Muscle layer of duodenum (tissue), 2 donors: ENCODE measurements at regions not wholly inside any gene's neighbourhood (a gene's known extent, or its start where the extent isn't known, plus 50 kb on each side); places are given as distances from the start of the nearest gene placed in this dataset.
"Not testable (repeated sequence)": the region's sequence is repeated elsewhere in the genome, so short reads cannot be mapped to it uniquely, and the experiment has no call there.

Experiments used
- H3K27ac ChIP-seq: one replicate; pipeline ENCODE4 v1.7.0; 2013; ENCODE audit warnings: mild to moderate bottlenecking, low read length
- H3K27me3 ChIP-seq: one replicate; pipeline ENCODE4 v1.7.0; 2013; ENCODE audit warnings: low read depth, mild to moderate bottlenecking, control low read depth, low read length
- H3K36me3 ChIP-seq, 2 donors: one replicate each; pipeline ENCODE4 v1.7.0; 2013; ENCODE audit warnings: low read length in 2 of 2, control low read depth in 1 of 2, mild to moderate bottlenecking in 1 of 2; ENCODE audit not compliant: insufficient read depth in 2 of 2, control insufficient read depth in 1 of 2
- H3K4me1 ChIP-seq, 2 donors: one replicate each; pipeline ENCODE4 v1.7.0; 2013; ENCODE audit warnings: low read length in 2 of 2, mild to moderate bottlenecking in 2 of 2, control low read depth in 1 of 2, moderate library complexity in 1 of 2; ENCODE audit not compliant: insufficient read depth in 2 of 2, control insufficient read depth in 1 of 2
- H3K4me3 ChIP-seq, 2 donors: one replicate each; pipeline ENCODE4 v1.7.0; 2013; ENCODE audit warnings: low read length in 2 of 2, low read depth in 1 of 2, mild to moderate bottlenecking in 1 of 2
- H3K9me3 ChIP-seq, 2 donors: one replicate each; pipeline ENCODE4 v1.7.0; 2013; ENCODE audit warnings: low read length in 2 of 2, control low read depth in 1 of 2, mild to moderate bottlenecking in 1 of 2; ENCODE audit not compliant: control insufficient read depth in 1 of 2
- donor health status: healthy.

- Histone ChIP-seq H3K4me3 (no peak overlapping the region), H3K27ac (no peak overlapping the region), H3K9me3 (no peaks in the 10 kb centered on the region), H3K27me3 (no peaks in the 10 kb centered on the region), H3K4me1 (no peaks in the 10 kb centered on the region), H3K36me3 (no peaks in the 10 kb centered on the region)
Measured at GRCh38 chr10:33086100-33086499, 128.1 kb upstream of the ITGB1 start.

- Histone ChIP-seq H3K36me3 (no peaks in the 10 kb centered on the region), H3K27ac (no peak overlapping the region), H3K4me1 (no peaks in the 10 kb centered on the region), H3K27me3 (no peaks in the 10 kb centered on the region), H3K4me3 (no peak overlapping the region), H3K9me3 (no peaks in the 10 kb centered on the region)
Measured at GRCh38 chr10:33085313-33085833, 127.3 kb upstream of the ITGB1 start.

- H3K36me3 ChIP-seq = no peaks in the 10 kb centered on the region
- H3K27ac ChIP-seq = no peak overlapping the region
- H3K27me3 ChIP-seq = no peaks in the 10 kb centered on the region
- no peaks in the 10 kb centered on the region for H3K4me1 ChIP-seq
- no peaks in the 10 kb centered on the region for H3K9me3 ChIP-seq
- no peak overlapping the region for H3K4me3 ChIP-seq
Measured at GRCh38 chr10:33084453-33084852, 126.4 kb upstream of the ITGB1 start.

GRCh38 chr10:33082373-33082895 is 124.4 kb upstream of the ITGB1 start:
- Histone ChIP-seq H3K36me3 (no peaks in the 10 kb centered on the region), H3K9me3 (no peaks in the 10 kb centered on the region), H3K27me3 (no peaks in the 10 kb centered on the region), H3K27ac (no peak overlapping the region), H3K4me1 (no peaks in the 10 kb centered on the region), H3K4me3 (no peak overlapping the region)

GRCh38 chr10:33080467-33080866 is 122.4 kb upstream of the ITGB1 start:
- not testable (repeated sequence) for H3K27me3 ChIP-seq

GRCh38 chr10:33074443-33074842 is 116.4 kb upstream of the ITGB1 start:
- no peak overlapping the region for H3K27ac ChIP-seq
- no peaks in the 10 kb centered on the region for H3K36me3 ChIP-seq
- no peaks in the 10 kb centered on the region for H3K4me1 ChIP-seq
- no peaks in the 10 kb centered on the region for H3K9me3 ChIP-seq
- no peak overlapping the region for H3K4me3 ChIP-seq
- H3K27me3 ChIP-seq = no peaks in the 10 kb centered on the region

More at GRCh38 chr10:33080467-33080866, 122.4 kb upstream of the ITGB1 start:
- not testable (repeated sequence) for H3K4me1 ChIP-seq, H3K4me3 ChIP-seq, H3K9me3 ChIP-seq, H3K36me3 ChIP-seq, H3K27ac ChIP-seq

GRCh38 chr10:33073641-33074415 is 115.8 kb upstream of the ITGB1 start:
- H3K27ac ChIP-seq = no peak overlapping the region

GRCh38 chr10:33071857-33072256 is 113.8 kb upstream of the ITGB1 start:
- Histone ChIP-seq H3K9me3 (no peaks in the 10 kb centered on the region), H3K4me1 (no peaks in the 10 kb centered on the region), H3K27ac (no peak overlapping the region), H3K27me3 (no peaks in the 10 kb centered on the region), H3K36me3 (no peaks in the 10 kb centered on the region), H3K4me3 (no peak overlapping the region)

More at GRCh38 chr10:33073641-33074415, 115.8 kb upstream of the ITGB1 start:
- no peaks in the 10 kb centered on the region for H3K4me1 ChIP-seq
- H3K36me3 ChIP-seq = no peaks in the 10 kb centered on the region
- no peaks in the 10 kb centered on the region for H3K9me3 ChIP-seq
- no peak overlapping the region for H3K4me3 ChIP-seq
- H3K27me3 ChIP-seq = no peaks in the 10 kb centered on the region

GRCh38 chr10:33070101-33070500 is 112.1 kb upstream of the ITGB1 start:
- Histone ChIP-seq H3K27ac (no peak overlapping the region), H3K4me3 (no peak overlapping the region), H3K4me1 (no peaks in the 10 kb centered on the region), H3K27me3 (no peaks in the 10 kb centered on the region), H3K36me3 (no peaks in the 10 kb centered on the region), H3K9me3 (no peaks in the 10 kb centered on the region)

- H3K27ac ChIP-seq = no peak overlapping the region
- no peaks in the 10 kb centered on the region for H3K9me3 ChIP-seq
- H3K36me3 ChIP-seq = no peaks in the 10 kb centered on the region
- H3K27me3 ChIP-seq = no peaks in the 10 kb centered on the region
- H3K4me1 ChIP-seq = no peaks in the 10 kb centered on the region
- H3K4me3 ChIP-seq = no peak overlapping the region
Measured at GRCh38 chr10:33067917-33068316, 109.9 kb upstream of the ITGB1 start.

- H3K27ac ChIP-seq = no peak overlapping the region
- H3K36me3 ChIP-seq = no peaks in the 10 kb centered on the region
- no peaks in the 10 kb centered on the region for H3K9me3 ChIP-seq
- H3K4me3 ChIP-seq = no peak overlapping the region
- H3K4me1 ChIP-seq = no peaks in the 10 kb centered on the region
- no peaks in the 10 kb centered on the region for H3K27me3 ChIP-seq
Measured at GRCh38 chr10:33067481-33067880, 109.5 kb upstream of the ITGB1 start.
